ENCODE measurements at regions not wholly inside any gene's neighbourhood (a gene's known extent, or its start where the extent isn't known, plus 50 kb on each side); places are given as distances from the start of the nearest gene placed in this dataset.

DNA sequence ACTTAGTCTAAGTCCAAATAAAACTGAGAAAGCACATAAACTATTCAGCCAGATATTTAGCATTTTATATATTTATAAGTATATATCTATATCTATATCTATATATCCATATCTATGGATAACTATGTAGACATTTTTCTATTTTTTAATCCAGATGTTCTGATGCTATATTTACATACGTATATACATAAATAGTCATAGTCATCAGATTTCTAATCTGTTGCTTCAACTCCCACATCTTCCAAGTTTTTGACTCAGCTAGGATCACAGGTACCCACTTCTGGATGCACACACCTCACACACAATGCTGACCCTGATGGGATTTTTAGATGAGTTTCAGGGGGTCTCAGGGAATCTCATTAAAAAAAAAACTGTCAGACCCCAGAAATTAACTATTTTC lies 52.2 kb upstream of the ZC3H11B start:
- no peaks in the 10 kb centered on the region for H3K9me3 ChIP-seq (ENCODE audit: low read length)
- no peak overlapping the region for H3K4me3 ChIP-seq (ENCODE audit: low read length)
- no peaks in the 10 kb centered on the region for H3K36me3 ChIP-seq (ENCODE audit: low read depth, low read length)
- TF ChIP-seq EZH2 (IDR thresholded peaks at IDR 0.05; ENCODE audit: low read length, unreplicated experiment) (no peak), EZH2phosphoT487 (IDR thresholded peaks at IDR 0.05; ENCODE audit: borderline replicate concordance, low read length) (no peak)
- TF ChIP-seq, protein P1, sequence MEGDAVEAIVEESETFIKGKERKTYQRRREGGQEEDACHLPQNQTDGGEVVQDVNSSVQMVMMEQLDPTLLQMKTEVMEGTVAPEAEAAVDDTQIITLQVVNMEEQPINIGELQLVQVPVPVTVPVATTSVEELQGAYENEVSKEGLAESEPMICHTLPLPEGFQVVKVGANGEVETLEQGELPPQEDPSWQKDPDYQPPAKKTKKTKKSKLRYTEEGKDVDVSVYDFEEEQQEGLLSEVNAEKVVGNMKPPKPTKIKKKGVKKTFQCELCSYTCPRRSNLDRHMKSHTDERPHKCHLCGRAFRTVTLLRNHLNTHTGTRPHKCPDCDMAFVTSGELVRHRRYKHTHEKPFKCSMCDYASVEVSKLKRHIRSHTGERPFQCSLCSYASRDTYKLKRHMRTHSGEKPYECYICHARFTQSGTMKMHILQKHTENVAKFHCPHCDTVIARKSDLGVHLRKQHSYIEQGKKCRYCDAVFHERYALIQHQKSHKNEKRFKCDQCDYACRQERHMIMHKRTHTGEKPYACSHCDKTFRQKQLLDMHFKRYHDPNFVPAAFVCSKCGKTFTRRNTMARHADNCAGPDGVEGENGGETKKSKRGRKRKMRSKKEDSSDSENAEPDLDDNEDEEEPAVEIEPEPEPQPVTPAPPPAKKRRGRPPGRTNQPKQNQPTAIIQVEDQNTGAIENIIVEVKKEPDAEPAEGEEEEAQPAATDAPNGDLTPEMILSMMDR (conservative IDR thresholded peaks at IDR 0.05; ENCODE audit: low read depth, low read length) = no peak
- no peak for DNase-seq
- ATAC-seq = no peak
- no peak overlapping the region for H2AFZ ChIP-seq (ENCODE audit: low read length)
- H3K27ac ChIP-seq (ENCODE audit: low read length) = no peak overlapping the region
- H3K9ac ChIP-seq (ENCODE audit: low read length) = no peak overlapping the region
- no peak overlapping the region for H3K4me2 ChIP-seq (ENCODE audit: low read length)
- H3F3A ChIP-seq (ENCODE audit: low read length, unreplicated experiment) = peaks cover 5% of the 10 kb centered on the region
- no peaks in the 10 kb centered on the region for H3K79me2 ChIP-seq (ENCODE audit: low read length)
- intact Hi-C loops (cut with micrococcal nuclease) = loop anchor here (10.0 kb wide), 1 partner anchor 600 kb away; no protein-coding TSS in a partner anchor
- H4K20me1 ChIP-seq (ENCODE audit: low read length) = no peaks in the 10 kb centered on the region
- no peaks in the 10 kb centered on the region for H3K27me3 ChIP-seq (ENCODE audit: low read length)
- ChIA-PET POLR2A (ENCODE audit: unreplicated experiment) (no interaction called here), CTCF (no interaction called here)
- peaks cover 39% of the 10 kb centered on the region for H3K4me1 ChIP-seq (ENCODE audit: insufficient read depth, low read length)
- BruUV-seq (replicated peaks) = no TSS peak
- H3K9me2 ChIP-seq (replicated peaks; ENCODE audit: low read length) = no peaks in the 10 kb centered on the region

DNA sequence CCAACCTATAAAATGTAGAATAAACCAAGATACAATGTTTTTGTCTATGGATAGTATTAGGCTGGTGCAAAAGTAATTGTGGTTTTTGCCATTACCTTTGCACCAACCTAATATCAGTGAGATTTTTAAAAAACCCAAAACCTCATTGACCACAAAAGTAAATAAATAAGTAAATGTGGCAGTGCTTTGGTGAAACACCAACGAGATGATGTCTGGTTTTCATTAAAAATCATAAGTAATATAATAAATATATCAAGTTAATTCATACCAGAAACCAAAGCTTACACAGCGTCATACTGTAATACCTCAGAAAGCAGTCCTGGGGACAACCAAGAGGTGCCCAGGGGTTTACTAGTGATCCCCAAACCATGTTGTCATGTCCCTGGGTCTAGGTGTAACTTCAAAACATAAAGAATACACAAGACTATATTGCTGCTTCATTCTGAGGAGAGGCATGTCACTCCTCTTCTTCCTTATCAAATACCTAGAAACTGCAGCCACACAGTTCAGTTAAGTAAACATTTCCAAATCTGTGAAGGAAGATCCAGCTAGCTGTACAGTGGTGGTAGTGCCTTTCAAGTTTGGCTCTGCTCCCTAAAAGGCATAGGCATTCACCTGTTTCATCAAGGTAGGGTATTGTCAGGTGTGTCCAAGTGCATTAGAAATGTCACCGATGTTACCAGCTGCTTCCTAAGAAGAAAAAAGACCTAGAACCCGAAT lies 51.6 kb upstream of the ZC3H11B start:
- Histone ChIP-seq H3K4me1 (ENCODE audit: insufficient read depth, low read length) (peaks cover 39% of the 10 kb centered on the region), H3K9me3 (ENCODE audit: low read length) (no peaks in the 10 kb centered on the region), H3K27ac (ENCODE audit: low read length) (no peak overlapping the region), H3K9ac (ENCODE audit: low read length) (no peak overlapping the region), H3K79me2 (ENCODE audit: low read length) (no peaks in the 10 kb centered on the region), H3K27me3 (ENCODE audit: low read length) (no peaks in the 10 kb centered on the region), H2AFZ (ENCODE audit: low read length) (no peak overlapping the region), H3K4me2 (ENCODE audit: low read length) (no peak overlapping the region), H3K4me3 (ENCODE audit: low read length) (no peak overlapping the region), H3K9me2 (replicated peaks; ENCODE audit: low read length) (no peaks in the 10 kb centered on the region), H4K20me1 (ENCODE audit: low read length) (no peaks in the 10 kb centered on the region), H3K36me3 (ENCODE audit: low read depth, low read length) (no peaks in the 10 kb centered on the region), H3F3A (ENCODE audit: low read length, unreplicated experiment) (no peaks in the 10 kb centered on the region)
- BruUV-seq (replicated peaks) = no TSS peak
- TF ChIP-seq EZH2phosphoT487 (IDR thresholded peaks at IDR 0.05; ENCODE audit: borderline replicate concordance, low read length) = no peak
- TF ChIP-seq, protein P1 (conservative IDR thresholded peaks at IDR 0.05; ENCODE audit: low read depth, low read length) = no peak
- no peak for TF ChIP-seq EZH2 (IDR thresholded peaks at IDR 0.05; ENCODE audit: low read length, unreplicated experiment)
- CTCF ChIA-PET = no interaction called here
- no peak for ATAC-seq
- DNase-seq = no peak
- POLR2A ChIA-PET (ENCODE audit: unreplicated experiment) = no interaction called here
- intact Hi-C loops (cut with micrococcal nuclease) = loop anchor here (5.0 to 10.0 kb wide), 2 partner anchors 347 to 600 kb away; no protein-coding TSS in a partner anchor

Measured in PC-3 (cell line).